ENCODE measurements at regions not wholly inside any gene's neighbourhood (a gene's known extent, or its start where the extent isn't known, plus 50 kb on each side); places are given as distances from the start of the nearest gene placed in this dataset.
"Not testable (repeated sequence)": the region's sequence is repeated elsewhere in the genome, so short reads cannot be mapped to it uniquely, and the experiment has no call there.

GRCh38 chr6:43898358-43899131 lies 128.5 kb downstream of the VEGFA start:
- DNase-seq: no peak

- no peak for DNase-seq
These were observed 127.7 kb downstream of the VEGFA start for GRCh38 chr6:43897571-43898302.

- no peak for DNase-seq
These were observed 126.6 kb downstream of the VEGFA start for GRCh38 chr6:43896329-43897255.

- no peak for DNase-seq
These were observed 125.8 kb downstream of the VEGFA start for GRCh38 chr6:43895656-43896328.

- DNase-seq: no peak
These were observed 123.1 kb downstream of the VEGFA start for GRCh38 chr6:43893073-43893472.

- DNase-seq: peak; percentile 44
These were observed 121.3 kb downstream of the VEGFA start for GRCh38 chr6:43891072-43891870.

- DNase-seq: no peak
These were observed 120.4 kb downstream of the VEGFA start for GRCh38 chr6:43890197-43891062.

GRCh38 chr6:43887906-43888683 lies 118.1 kb downstream of the VEGFA start:
- DNase-seq: no peak

- no peak for DNase-seq
These were observed 117.4 kb downstream of the VEGFA start for GRCh38 chr6:43887340-43887858.

GRCh38 chr6:43886717-43887339 lies 116.8 kb downstream of the VEGFA start:
- no peak for DNase-seq

- DNase-seq: no peak
These were observed 116.1 kb downstream of the VEGFA start for GRCh38 chr6:43886067-43886461.

GRCh38 chr6:43885399-43886066 lies 115.5 kb downstream of the VEGFA start:
- DNase-seq: no peak

- no peak for DNase-seq
These were observed 114.6 kb downstream of the VEGFA start for GRCh38 chr6:43884652-43885022.

GRCh38 chr6:43883847-43884651 lies 114.0 kb downstream of the VEGFA start:
- DNase-seq: no peak

GRCh38 chr6:43882690-43883448 lies 112.9 kb downstream of the VEGFA start:
- DNase-seq: not testable (repeated sequence)

GRCh38 chr6:43880236-43881137 lies 110.5 kb downstream of the VEGFA start:
- no peak for DNase-seq
